ENCODE measurements at regions not wholly inside any gene's neighbourhood (a gene's known extent, or its start where the extent isn't known, plus 50 kb on each side); places are given as distances from the start of the nearest gene placed in this dataset.
A peak's percentile ranks its signal among the peaks of the same experiment; 100 is the strongest.

DNA sequence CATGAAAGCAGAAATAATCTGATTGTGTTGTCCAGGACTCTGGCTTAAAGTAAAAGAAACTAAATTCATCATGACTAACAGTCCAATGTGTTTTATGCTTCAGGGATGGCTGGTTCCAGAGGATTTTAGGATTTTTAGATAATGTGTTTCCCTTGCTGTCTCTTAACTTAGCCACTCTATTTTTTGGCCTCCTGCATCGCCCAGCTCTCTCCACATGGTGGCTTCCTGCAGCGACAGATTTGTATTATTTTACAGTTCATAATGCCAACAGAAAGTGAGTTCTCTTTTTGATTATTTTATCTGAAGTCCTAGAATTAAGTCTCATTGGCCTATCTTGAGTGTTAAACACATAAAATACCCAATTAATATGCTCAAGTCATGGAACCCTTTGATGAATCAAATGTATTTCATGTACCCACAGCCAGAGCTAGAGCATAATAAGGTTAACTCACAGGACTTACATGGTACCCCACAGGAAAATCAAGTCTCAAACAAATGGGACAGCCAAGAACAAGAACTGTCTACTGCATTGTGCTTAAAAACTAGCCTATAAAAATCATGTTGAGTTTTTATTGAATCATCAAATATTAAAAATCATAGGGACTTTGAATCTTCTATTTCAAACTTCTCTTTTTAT is 582.5 kb downstream of the DOK5 start:
- TF ChIP-seq, protein P1, sequence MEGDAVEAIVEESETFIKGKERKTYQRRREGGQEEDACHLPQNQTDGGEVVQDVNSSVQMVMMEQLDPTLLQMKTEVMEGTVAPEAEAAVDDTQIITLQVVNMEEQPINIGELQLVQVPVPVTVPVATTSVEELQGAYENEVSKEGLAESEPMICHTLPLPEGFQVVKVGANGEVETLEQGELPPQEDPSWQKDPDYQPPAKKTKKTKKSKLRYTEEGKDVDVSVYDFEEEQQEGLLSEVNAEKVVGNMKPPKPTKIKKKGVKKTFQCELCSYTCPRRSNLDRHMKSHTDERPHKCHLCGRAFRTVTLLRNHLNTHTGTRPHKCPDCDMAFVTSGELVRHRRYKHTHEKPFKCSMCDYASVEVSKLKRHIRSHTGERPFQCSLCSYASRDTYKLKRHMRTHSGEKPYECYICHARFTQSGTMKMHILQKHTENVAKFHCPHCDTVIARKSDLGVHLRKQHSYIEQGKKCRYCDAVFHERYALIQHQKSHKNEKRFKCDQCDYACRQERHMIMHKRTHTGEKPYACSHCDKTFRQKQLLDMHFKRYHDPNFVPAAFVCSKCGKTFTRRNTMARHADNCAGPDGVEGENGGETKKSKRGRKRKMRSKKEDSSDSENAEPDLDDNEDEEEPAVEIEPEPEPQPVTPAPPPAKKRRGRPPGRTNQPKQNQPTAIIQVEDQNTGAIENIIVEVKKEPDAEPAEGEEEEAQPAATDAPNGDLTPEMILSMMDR (IDR thresholded peaks at IDR 0.05): peak in 1 of 4 experiments; percentile 22
- TF ChIP-seq POLR2A (IDR thresholded peaks at IDR 0.05) (no peak), POLR2AphosphoS5 (IDR thresholded peaks at IDR 0.05) (no peak)

All from prostate gland (tissue), 2 donors.